ENCODE measurements at regions not wholly inside any gene's neighbourhood (a gene's known extent, or its start where the extent isn't known, plus 50 kb on each side); places are given as distances from the start of the nearest gene placed in this dataset.

GRCh38 chr19:32265995-32266394 is 79.4 kb upstream of the ZNF507 start:
- no peak for DNase-seq

DNA sequence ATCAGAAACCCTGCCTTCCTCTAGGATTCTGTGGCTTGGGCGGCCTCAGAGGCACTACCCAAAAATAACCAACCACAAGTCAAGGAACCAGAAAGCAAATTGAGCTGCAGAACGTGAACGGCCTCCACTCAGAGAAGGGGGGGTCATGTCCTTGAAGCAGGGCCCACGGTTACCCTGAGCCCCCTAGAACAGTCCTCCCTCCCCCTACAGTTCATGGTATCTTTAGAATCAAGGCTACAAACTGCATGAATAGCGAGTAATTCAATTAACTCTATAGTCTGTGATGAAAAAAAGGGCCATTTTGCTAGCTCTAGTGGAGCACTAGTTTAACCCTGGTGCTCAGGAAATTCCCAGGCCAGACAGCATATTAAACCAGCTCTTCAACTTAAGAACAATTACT is 79.0 kb upstream of the ZNF507 start:
- no peak for DNase-seq

DNA sequence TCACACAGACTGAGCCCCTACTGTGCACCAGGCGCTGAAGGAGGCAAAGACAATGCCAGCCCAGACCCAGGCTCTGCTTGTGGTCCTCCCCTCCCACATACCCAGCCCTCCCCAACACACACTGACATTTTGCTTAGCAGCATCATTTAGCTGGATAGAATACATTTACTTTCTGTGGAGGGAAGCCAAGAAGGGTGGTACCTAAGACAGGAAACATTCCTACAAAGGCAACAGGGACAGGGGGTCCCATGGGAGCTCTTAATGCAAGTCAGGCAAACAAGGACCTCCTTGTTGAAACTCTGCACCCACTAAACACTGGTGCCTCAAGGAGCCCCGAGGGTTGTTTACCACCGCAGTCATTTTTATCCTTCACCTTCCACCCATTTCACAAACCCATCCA is 77.0 kb upstream of the ZNF507 start:
- no peak for DNase-seq

DNA sequence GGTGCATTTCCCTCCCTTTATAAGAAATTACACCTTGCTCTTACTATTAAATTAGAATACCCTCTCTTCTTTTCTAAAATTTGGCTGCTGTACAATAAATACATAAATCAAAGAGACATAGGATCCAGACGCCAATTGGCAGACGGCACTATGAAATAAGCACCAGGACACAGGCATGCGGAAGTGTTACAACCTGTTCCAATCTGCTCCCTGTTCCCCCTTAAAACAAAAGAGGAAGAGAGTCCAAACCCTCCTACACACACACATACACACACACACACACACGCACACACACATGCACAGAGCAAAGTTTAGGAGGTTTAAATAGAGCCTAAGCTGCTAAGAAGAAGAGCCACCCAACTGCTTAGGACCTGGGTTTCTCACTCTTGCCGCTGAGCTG is 75.6 kb upstream of the ZNF507 start:
- no peak for DNase-seq

DNA sequence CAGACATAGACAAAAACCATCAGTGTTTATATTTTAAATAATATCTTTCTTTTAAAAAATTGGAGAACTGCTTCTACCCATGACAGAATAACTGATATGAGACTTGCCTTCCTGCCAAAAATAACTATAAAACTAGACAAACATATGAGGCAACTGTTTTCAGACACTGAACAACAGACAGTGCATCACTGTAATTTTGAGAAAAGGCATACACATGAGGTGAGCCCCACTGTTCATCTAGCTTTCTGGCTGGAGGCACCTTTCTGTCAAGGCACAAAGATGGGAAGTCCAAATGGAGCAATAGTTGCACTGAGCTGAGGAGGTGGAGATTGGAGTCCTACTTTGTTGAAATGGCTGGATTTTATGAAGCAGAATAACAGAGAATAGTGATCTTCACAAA is 71.9 kb upstream of the ZNF507 start:
- no peak for DNase-seq

DNA sequence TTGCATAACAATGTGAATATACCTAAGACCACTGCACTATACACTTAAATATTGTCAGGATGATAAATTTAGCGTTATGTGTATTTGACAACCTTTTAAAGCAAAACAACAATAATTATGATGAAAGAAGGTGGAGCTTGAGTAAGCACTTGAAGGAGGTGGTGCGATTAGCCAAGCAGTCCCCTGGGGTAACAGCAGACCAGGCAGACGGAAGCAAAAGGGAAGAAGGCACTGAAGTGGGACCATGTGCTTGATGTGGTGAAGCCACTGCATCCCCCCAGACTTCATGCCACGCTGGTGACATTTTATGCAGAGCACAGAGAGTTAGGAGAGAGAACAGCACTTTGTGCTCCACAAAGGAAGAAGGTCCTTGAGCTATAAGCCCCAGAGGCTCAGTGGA is 58.3 kb upstream of the ZNF507 start:
- no peak for DNase-seq

- DNase-seq, result peak; percentile 33 to 42
Measured at GRCh38 chr19:32287811-32288227, 57.6 kb upstream of the ZNF507 start.

DNA sequence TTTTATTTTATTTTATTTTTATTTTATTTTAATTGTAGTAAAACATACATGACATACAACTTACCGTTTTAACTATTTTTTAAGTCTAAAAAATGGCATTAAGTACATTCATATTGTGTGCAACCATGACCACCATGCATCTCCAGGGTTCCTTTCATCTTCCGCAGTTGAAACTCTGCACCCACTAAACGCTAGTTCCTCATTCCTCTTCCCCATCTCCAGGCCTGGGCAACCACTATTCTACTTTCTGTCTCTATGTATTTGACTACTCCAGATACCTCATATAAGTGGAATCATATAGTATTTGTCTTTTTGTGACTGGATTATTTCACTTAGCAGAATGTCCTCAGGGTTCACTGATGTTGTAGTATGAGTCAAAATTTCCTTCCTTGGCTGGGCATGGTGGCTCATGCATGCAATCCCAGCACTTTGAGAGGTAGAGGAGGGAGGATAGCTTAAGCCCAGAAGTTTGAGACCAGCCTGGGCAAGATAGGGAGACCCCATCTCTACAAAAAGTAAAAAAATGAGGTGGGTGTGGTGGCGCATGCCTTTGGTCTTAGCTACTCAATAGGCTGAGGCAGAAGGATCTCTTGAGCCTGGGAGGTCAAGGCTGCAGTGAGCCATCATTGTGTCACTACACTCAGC is 55.7 kb upstream of the ZNF507 start:
- no peak for DNase-seq

GRCh38 chr19:32291876-32292275 is 53.5 kb upstream of the ZNF507 start:
- no peak for DNase-seq

DNA sequence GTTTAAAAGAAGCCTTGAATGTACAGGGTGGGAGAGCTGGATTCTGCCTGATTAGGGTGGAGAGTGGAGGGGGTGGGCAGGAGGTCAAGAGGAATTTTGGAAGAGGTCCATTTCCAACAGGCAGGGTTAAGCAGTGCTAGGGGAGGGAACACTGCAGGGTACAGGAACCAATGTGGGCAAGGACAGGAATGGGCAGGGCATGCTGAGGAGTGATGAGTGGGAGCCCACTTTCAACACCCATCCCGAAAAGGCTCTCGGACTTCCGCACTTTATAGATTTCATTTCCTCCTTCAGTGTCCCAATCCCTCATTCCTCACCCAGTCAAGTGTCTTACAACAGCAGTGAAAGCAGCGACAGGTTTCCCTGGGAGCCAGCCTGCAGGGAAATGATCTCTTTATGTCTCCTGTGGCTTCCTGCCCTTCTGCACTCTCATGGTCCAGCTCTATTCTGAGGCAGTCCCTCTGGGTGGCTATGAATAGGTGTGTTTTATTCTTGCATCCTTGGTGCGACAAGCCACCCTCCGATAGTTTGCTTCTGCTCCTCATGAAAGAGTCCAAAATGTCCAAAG is 50.5 kb upstream of the ZNF507 start:
- DNase-seq, result no peak

Measured in activated CD4-positive, alpha-beta T cell treated with anti-CD3 and anti-CD28 coated beads, Interleukin-2, amount 50 U/mL, for 48 hours (primary cell).